Small intestine (tissue), 7 donors: ENCODE measurements at regions not wholly inside any gene's neighbourhood (a gene's known extent, or its start where the extent isn't known, plus 50 kb on each side); places are given as distances from the start of the nearest gene placed in this dataset.

ENCODE experiments used
- DNase-seq, 2 donors: peaks; one replicate each; pipeline versions ENCODE4 v3.0.0 to v3.0.0-alpha.2; 2013
- FAIRE-seq: peaks from 2 replicates; lab custom pipeline; 2012; peaks lifted over from hg19 to GRCh38; lab: Jason Lieb, UNC
- H3K27ac ChIP-seq, 3 donors: one replicate each; pipeline ENCODE4 v1.5.1; 2013; ENCODE audit warnings: low read length in 2 of 3, mild to moderate bottlenecking in 2 of 3, control low read depth in 1 of 3, inconsistent platforms in 1 of 3, low read depth in 1 of 3, moderate library complexity in 1 of 3
- H3K27me3 ChIP-seq, 3 donors: one replicate each; pipeline ENCODE4 v1.6.1; 2013; ENCODE audit warnings: low read length in 3 of 3, inconsistent platforms in 1 of 3; ENCODE audit not compliant: control insufficient read depth in 3 of 3, insufficient read depth in 3 of 3
- H3K36me3 ChIP-seq, 3 donors: one replicate each; pipeline ENCODE4 v1.6.1; 2013; ENCODE audit warnings: low read length in 3 of 3, inconsistent platforms in 1 of 3, low read depth in 1 of 3, mild to moderate bottlenecking in 1 of 3, moderate library complexity in 1 of 3; ENCODE audit not compliant: control insufficient read depth in 3 of 3, insufficient read depth in 2 of 3
- H3K4me1 ChIP-seq, 3 donors: one replicate each; pipeline ENCODE4 v1.6.1; 2013; ENCODE audit warnings: low read length in 2 of 3, inconsistent platforms in 1 of 3, low read depth in 1 of 3, mild to moderate bottlenecking in 1 of 3, moderate library complexity in 1 of 3; ENCODE audit not compliant: control insufficient read depth in 3 of 3, insufficient read depth in 2 of 3
- H3K4me3 ChIP-seq, 3 donors: one replicate each; pipeline ENCODE4 v1.5.1; 2013; ENCODE audit warnings: low read length in 3 of 3, control low read depth in 1 of 3, inconsistent platforms in 1 of 3, low read depth in 1 of 3, mild to moderate bottlenecking in 1 of 3, moderate library complexity in 1 of 3
- H3K9me3 ChIP-seq, 2 donors: one replicate each; pipeline ENCODE4 v1.6.1; 2013; ENCODE audit warnings: low read depth in 1 of 2, low read length in 1 of 2; ENCODE audit not compliant: control insufficient read depth in 2 of 2, insufficient read depth in 1 of 2
- WGBS, 3 donors: extraction: QIAGEN DNeasy Blood & Tissue Kit; methylation state at CpG; one replicate each; pipeline ENCODE4 v1.1.7; 2013; 5-methylcytosine and 5-hydroxymethylcytosine counted together
- donor health status: healthy with polysubstance abuse.
- donor health status: control.
- donor health status: control.
- donor health status: Bipolar disorder and iron deficiency.
- donor health status: healthy.

- Histone ChIP-seq H3K4me1 (no peaks in the 10 kb centered on the region), H3K27me3 (peaks cover 0 to 8% (median 2%) of the 10 kb centered on the region in 3 donors), H3K36me3 (no peaks in the 10 kb centered on the region), H3K27ac (no peak overlapping the region), H3K4me3 (no peak overlapping the region), H3K9me3 (no peaks in the 10 kb centered on the region)
- no peak for FAIRE-seq
- 70 to 92% (median 77%) methylated on average over 3 of the region's 3 CpGs for WGBS, 3 donors
- no peak for DNase-seq
Measured at GRCh38 chr11:70007796-70008195, 70.3 kb upstream of the ANO1 start.

- WGBS, 3 donors, result 57 to 82% (median 66%) methylated on average over 1 of the region's 1 CpG
- FAIRE-seq (no peak), DNase-seq (no peak)
- H3K36me3 ChIP-seq, result no peaks in the 10 kb centered on the region
- peaks cover 0 to 4% (median 0%) of the 10 kb centered on the region in 3 donors for H3K27me3 ChIP-seq
- no peaks in the 10 kb centered on the region for H3K9me3 ChIP-seq
- H3K4me1 ChIP-seq, result no peaks in the 10 kb centered on the region
- H3K27ac ChIP-seq, result no peak overlapping the region
- H3K4me3 ChIP-seq, result no peak overlapping the region
Measured at GRCh38 chr11:70010774-70011173, 67.3 kb upstream of the ANO1 start.

GRCh38 chr11:70012134-70012733, 65.9 kb upstream of the ANO1 start:
- no peak for FAIRE-seq
- no peaks in the 10 kb centered on the region for H3K36me3 ChIP-seq
- no peaks in the 10 kb centered on the region for H3K4me1 ChIP-seq
- H3K27me3 ChIP-seq, result peaks cover 0 to 4% (median 0%) of the 10 kb centered on the region in 3 donors
- 72 to 77% (median 73%) methylated on average over 2 of the region's 2 CpGs for WGBS, 3 donors
- DNase-seq, result no peak
- H3K27ac ChIP-seq, result no peak overlapping the region
- H3K4me3 ChIP-seq, result no peak overlapping the region
- no peaks in the 10 kb centered on the region for H3K9me3 ChIP-seq

GRCh38 chr11:70014291-70014690, 63.8 kb upstream of the ANO1 start:
- DNase-seq (no peak), FAIRE-seq (no peak)
- H3K4me1 ChIP-seq, result no peaks in the 10 kb centered on the region
- no peaks in the 10 kb centered on the region for H3K9me3 ChIP-seq
- H3K36me3 ChIP-seq, result no peaks in the 10 kb centered on the region
- WGBS, 3 donors, result 84 to 89% (median 87%) methylated on average over 11 of the region's 11 CpGs
- peaks cover 0 to 4% (median 2%) of the 10 kb centered on the region in 3 donors for H3K27me3 ChIP-seq
- H3K27ac ChIP-seq, result no peak overlapping the region
- H3K4me3 ChIP-seq, result no peak overlapping the region

- H3K9me3 ChIP-seq, result no peaks in the 10 kb centered on the region
- H3K36me3 ChIP-seq, result no peaks in the 10 kb centered on the region
- H3K27me3 ChIP-seq, result peaks cover 0 to 2% (median 0%) of the 10 kb centered on the region in 3 donors
- FAIRE-seq (no peak), DNase-seq (no peak)
- H3K27ac ChIP-seq, result no peak overlapping the region
- H3K4me3 ChIP-seq, result no peak overlapping the region
- no peaks in the 10 kb centered on the region for H3K4me1 ChIP-seq
- whole genome bisulfite sequencing, 3 donors, result 57 to 68% (median 58%) methylated on average over 14 of the region's 14 CpGs
Measured at GRCh38 chr11:70016666-70017367, 61.3 kb upstream of the ANO1 start.

- Histone ChIP-seq H3K9me3 (peaks cover 0 to 7% of the 10 kb centered on the region in 2 donors), H3K36me3 (no peaks in the 10 kb centered on the region), H3K27ac (no peak overlapping the region), H3K27me3 (peaks cover 0 to 2% (median 2%) of the 10 kb centered on the region in 3 donors), H3K4me3 (no peak overlapping the region), H3K4me1 (no peaks in the 10 kb centered on the region)
- DNase-seq, result no peak
- no peak for FAIRE-seq
- WGBS, 3 donors, result 82 to 91% (median 85%) methylated on average over 6 of the region's 6 CpGs
Measured at GRCh38 chr11:70018816-70019215, 59.3 kb upstream of the ANO1 start.

- Histone ChIP-seq H3K27me3 (peaks cover 0 to 2% (median 2%) of the 10 kb centered on the region in 3 donors), H3K4me1 (no peaks in the 10 kb centered on the region), H3K27ac (no peak overlapping the region), H3K9me3 (peaks cover 0 to 9% of the 10 kb centered on the region in 2 donors), H3K36me3 (no peaks in the 10 kb centered on the region), H3K4me3 (no peak overlapping the region)
- DNase-seq (no peak), FAIRE-seq (no peak)
- 72 to 85% (median 80%) methylated on average over 8 of the region's 8 CpGs for WGBS, 3 donors
Measured at GRCh38 chr11:70019576-70020011, 58.5 kb upstream of the ANO1 start.

GRCh38 chr11:70020336-70021214, 57.5 kb upstream of the ANO1 start:
- 82 to 84% (median 82%) methylated on average over 24 of the region's 24 CpGs for WGBS, 3 donors
- no peak overlapping the region for H3K27ac ChIP-seq
- FAIRE-seq (no peak), DNase-seq (no peak)
- H3K4me1 ChIP-seq, result no peaks in the 10 kb centered on the region
- H3K4me3 ChIP-seq, result no peak overlapping the region
- H3K9me3 ChIP-seq, result peaks cover 0 to 9% of the 10 kb centered on the region in 2 donors
- peaks cover 0 to 2% (median 2%) of the 10 kb centered on the region in 3 donors for H3K27me3 ChIP-seq
- no peaks in the 10 kb centered on the region for H3K36me3 ChIP-seq
